HEK293 (cell line): ENCODE measurements at regions not wholly inside any gene's neighbourhood (a gene's known extent, or its start where the extent isn't known, plus 50 kb on each side); places are given as distances from the start of the nearest gene placed in this dataset.
A peak's percentile ranks its signal among the peaks of the same experiment; 100 is the strongest.

Experiments used
- CTCF ChIA-PET: fragments of 350-600 bp; formaldehyde crosslinking; extraction: SDS; loops from one replicate; lab custom pipeline; 2021; ENCODE audit warnings: antibody characterized with exemption; lab: Yijun Ruan, JAX
- POLR2A ChIA-PET: fragments of 300-600 bp; formaldehyde crosslinking; extraction: SDS; loops from one replicate; lab custom pipeline; 2020; ENCODE audit warnings: antibody characterized with exemption, inconsistent platforms; lab: Yijun Ruan, JAX
- H3K27ac ChIP-seq: fragments of 200-500 bp; sonication (Bioruptor generic); 2 replicates; pipeline ENCODE4 v1.5.1; 2014; ENCODE audit warnings: low read depth, low read length, control low read depth, inconsistent platforms; ENCODE audit errors: extremely low read depth
- H3K36me3 ChIP-seq, 2 experiments: fragments of 200-500 bp in 1 of 2; sonication (Bioruptor generic) in 1 of 2; 1 replicate in 1 of 2; 2 replicates in 1 of 2; pipeline ENCODE4 v1.5.1; 2014 to 2017; ENCODE audit warnings: inconsistent platforms in 2 of 2, low read length in 2 of 2; ENCODE audit not compliant: control insufficient read depth in 2 of 2, insufficient read depth in 1 of 2
- H3K4me1 ChIP-seq: fragments of 200-500 bp; sonication (Bioruptor generic); 2 replicates; pipeline ENCODE4 v1.5.1; 2014; ENCODE audit warnings: mild to moderate bottlenecking, low read length, inconsistent platforms; ENCODE audit not compliant: control insufficient read depth, insufficient read depth
- H3K4me3 ChIP-seq: 2 replicates; pipeline ENCODE4 v1.5.1; 2011; ENCODE audit warnings: low read depth, mild to moderate bottlenecking, control low read depth, low read length, moderate library complexity
- H3K9me3 ChIP-seq: fragments of 200-500 bp; sonication (Bioruptor generic); 2 replicates; pipeline ENCODE4 v1.5.1; 2014; ENCODE audit warnings: low read depth, low read length, inconsistent platforms; ENCODE audit not compliant: control insufficient read depth, insufficient read depth
- BCL11B ChIP-seq: fragments of 450-650 bp; formaldehyde crosslinking; IDR thresholded peaks from 2 replicates; pipeline ENCODE4 v1.5.1; 2016; ENCODE audit warnings: low read depth, missing biosample characterization, missing genetic modification characterization
- IKZF3 ChIP-seq: fragments of 450-650 bp; IDR thresholded peaks from 2 replicates; pipeline ENCODE4 v1.5.0; 2018; ENCODE audit warnings: missing biosample characterization, mild to moderate bottlenecking, missing genetic modification characterization, moderate library complexity
- KLF10 ChIP-seq: fragments of 450-650 bp; IDR thresholded peaks from 2 replicates; pipeline ENCODE4 v1.5.1; 2018; ENCODE audit warnings: missing biosample characterization, mild to moderate bottlenecking, missing genetic modification characterization
- KLF16 ChIP-seq: fragments of 450-650 bp; formaldehyde crosslinking; IDR thresholded peaks from 2 replicates; pipeline ENCODE4 v1.5.1; 2017; ENCODE audit warnings: missing biosample characterization, missing genetic modification characterization
- ZFP3 ChIP-seq: fragments of 450-650 bp; formaldehyde crosslinking; IDR thresholded peaks from 2 replicates; pipeline ENCODE4 v1.5.1; 2016; ENCODE audit warnings: low read depth, missing biosample characterization, missing genetic modification characterization
- ZFP41 ChIP-seq: fragments of 450-650 bp; formaldehyde crosslinking; IDR thresholded peaks from 2 replicates; pipeline ENCODE4 v1.5.1; 2016; ENCODE audit warnings: missing biosample characterization, missing genetic modification characterization, borderline replicate concordance
- ZNF132 ChIP-seq: fragments of 450-650 bp; formaldehyde crosslinking; IDR thresholded peaks from 2 replicates; pipeline ENCODE4 v1.5.1; 2017; ENCODE audit warnings: missing biosample characterization, missing genetic modification characterization, borderline replicate concordance
- ZNF174 ChIP-seq: fragments of 450-650 bp; formaldehyde crosslinking; IDR thresholded peaks from 2 replicates; pipeline ENCODE4 v1.5.0; 2017; ENCODE audit warnings: missing biosample characterization, mild to moderate bottlenecking, missing genetic modification characterization
- ZNF211 ChIP-seq: fragments of 450-650 bp; formaldehyde crosslinking; IDR thresholded peaks from 2 replicates; pipeline ENCODE4 v1.5.1; 2016; ENCODE audit warnings: low read depth, missing biosample characterization, missing genetic modification characterization
- ZNF214 ChIP-seq: fragments of 450-650 bp; formaldehyde crosslinking; IDR thresholded peaks from 2 replicates; pipeline ENCODE4 v1.5.1; 2017; ENCODE audit warnings: missing biosample characterization, mild to moderate bottlenecking, missing genetic modification characterization, borderline replicate concordance
- ZNF311 ChIP-seq: fragments of 450-650 bp; formaldehyde crosslinking; IDR thresholded peaks from 2 replicates; pipeline ENCODE4 v1.5.1; 2017; ENCODE audit warnings: missing biosample characterization, missing genetic modification characterization, borderline replicate concordance
- ZNF513 ChIP-seq: fragments of 450-650 bp; IDR thresholded peaks from 2 replicates; pipeline ENCODE4 v1.5.1; 2018; ENCODE audit warnings: missing biosample characterization, missing genetic modification characterization
- ZNF600 ChIP-seq: fragments of 450-650 bp; formaldehyde crosslinking; IDR thresholded peaks from 2 replicates; pipeline ENCODE4 v1.5.1; 2016; ENCODE audit warnings: missing biosample characterization, missing genetic modification characterization
- ZNF626 ChIP-seq: fragments of 450-650 bp; sonication (Bioruptor Pico); formaldehyde crosslinking; IDR thresholded peaks from 2 replicates; pipeline ENCODE4 v1.5.1; 2018; ENCODE audit warnings: missing biosample characterization, missing genetic modification characterization, inconsistent platforms
- ZNF692 ChIP-seq: fragments of 450-650 bp; formaldehyde crosslinking; IDR thresholded peaks from 2 replicates; pipeline ENCODE4 v1.5.1; 2016; ENCODE audit warnings: missing biosample characterization, missing genetic modification characterization
- ZNF843 ChIP-seq: fragments of 450-650 bp; formaldehyde crosslinking; IDR thresholded peaks from 2 replicates; pipeline ENCODE4 v1.5.1; 2016; ENCODE audit warnings: missing biosample characterization, missing genetic modification characterization
- ZSCAN23 ChIP-seq: fragments of 450-650 bp; formaldehyde crosslinking; IDR thresholded peaks from 2 replicates; pipeline ENCODE4 v1.5.1; 2016; ENCODE audit warnings: missing biosample characterization, missing genetic modification characterization
- ZSCAN5A ChIP-seq: fragments of 450-650 bp; formaldehyde crosslinking; IDR thresholded peaks from 2 replicates; pipeline ENCODE4 v1.5.1; 2016; ENCODE audit warnings: missing biosample characterization, missing genetic modification characterization
- ZXDB ChIP-seq: fragments of 450-650 bp; formaldehyde crosslinking; IDR thresholded peaks from 2 replicates; pipeline ENCODE4 v1.5.1; 2016; ENCODE audit warnings: missing biosample characterization, missing genetic modification characterization
- TF ChIP-seq, protein P1 (sequence below): fragments of 450-650 bp; formaldehyde crosslinking; IDR thresholded peaks from 2 replicates; pipeline ENCODE4 v1.5.1; 2016; ENCODE audit warnings: missing biosample characterization, missing genetic modification characterization, low read depth
- TF ChIP-seq, protein P2 (sequence below): fragments of 450-650 bp; formaldehyde crosslinking; IDR thresholded peaks from 2 replicates; pipeline ENCODE4 v1.5.1; 2016; ENCODE audit warnings: missing biosample characterization, missing genetic modification characterization
- TF ChIP-seq, protein P3 (sequence below): fragments of 450-650 bp; formaldehyde crosslinking; IDR thresholded peaks from 2 replicates; pipeline ENCODE4 v1.5.1; 2016; ENCODE audit warnings: missing biosample characterization, missing genetic modification characterization
- TF ChIP-seq, protein P4 (sequence below): IDR thresholded peaks from 2 replicates; pipeline ENCODE4 v1.6.1; 2011; ENCODE audit warnings: mild to moderate bottlenecking, low read depth, low read length, borderline replicate concordance
- TF ChIP-seq, protein P5 (sequence below): fragments of 450-650 bp; formaldehyde crosslinking; IDR thresholded peaks from 2 replicates; pipeline ENCODE4 v1.5.1; 2016; ENCODE audit warnings: missing biosample characterization, missing genetic modification characterization

- no peaks in the 10 kb centered on the region for H3K9me3 ChIP-seq
- H3K27ac ChIP-seq, result no peak overlapping the region
- H3K4me1 ChIP-seq, result no peaks in the 10 kb centered on the region
- CTCF ChIA-PET, result interaction anchor here (0.8 kb wide), 1 partner anchor 94 kb away, joined by 3 read pairs; a partner anchor contains a TSS
- POLR2A ChIA-PET, result interaction anchor here (0.8 to 6.3 kb wide), 33 partner anchors 7 to 1680 kb away, joined by 3 to 439 read pairs (median 9); a partner anchor contains a TSS
- no peaks in the 10 kb centered on the region for H3K36me3 ChIP-seq
- H3K4me3 ChIP-seq, result peak overlapping the region; percentile 71
- TF ChIP-seq ZFP41 (no peak), IKZF3 (tag by site-specific recombination) (peak; percentile 97), BCL11B (no peak), ZNF600 (tag by site-specific recombination) (peak; percentile 91), ZNF311 (no peak), ZXDB (no peak), ZNF174 (tag by site-specific recombination) (no peak), ZFP3 (tag by site-specific recombination) (no peak), ZNF214 (tag by site-specific recombination) (no peak), ZSCAN23 (tag by site-specific recombination) (0 out of 2 replicates have a peak, but pooled peaks have one; percentile 30), KLF16 (tag by site-specific recombination) (no peak; the same call in 1 of the 2 replicates), ZNF211 (tag by site-specific recombination) (no peak), ZNF132 (tag by site-specific recombination) (no peak), ZNF843 (tag by site-specific recombination) (no peak), ZSCAN5A (tag by site-specific recombination) (no peak), ZNF513 (tag by site-specific recombination) (0 out of 2 replicates have a peak, but pooled peaks have one; percentile 41), ZNF692 (tag by site-specific recombination) (no peak), ZNF626 (tag by site-specific recombination) (no peak), KLF10 (tag by site-specific recombination) (peak; percentile 60; the same call in 1 of the 2 replicates)
- TF ChIP-seq, protein P1, sequence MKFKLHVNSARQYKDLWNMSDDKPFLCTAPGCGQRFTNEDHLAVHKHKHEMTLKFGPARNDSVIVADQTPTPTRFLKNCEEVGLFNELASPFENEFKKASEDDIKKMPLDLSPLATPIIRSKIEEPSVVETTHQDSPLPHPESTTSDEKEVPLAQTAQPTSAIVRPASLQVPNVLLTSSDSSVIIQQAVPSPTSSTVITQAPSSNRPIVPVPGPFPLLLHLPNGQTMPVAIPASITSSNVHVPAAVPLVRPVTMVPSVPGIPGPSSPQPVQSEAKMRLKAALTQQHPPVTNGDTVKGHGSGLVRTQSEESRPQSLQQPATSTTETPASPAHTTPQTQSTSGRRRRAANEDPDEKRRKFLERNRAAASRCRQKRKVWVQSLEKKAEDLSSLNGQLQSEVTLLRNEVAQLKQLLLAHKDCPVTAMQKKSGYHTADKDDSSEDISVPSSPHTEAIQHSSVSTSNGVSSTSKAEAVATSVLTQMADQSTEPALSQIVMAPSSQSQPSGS (tag by site-specific recombination), result peak; percentile 75
- TF ChIP-seq, protein P2, sequence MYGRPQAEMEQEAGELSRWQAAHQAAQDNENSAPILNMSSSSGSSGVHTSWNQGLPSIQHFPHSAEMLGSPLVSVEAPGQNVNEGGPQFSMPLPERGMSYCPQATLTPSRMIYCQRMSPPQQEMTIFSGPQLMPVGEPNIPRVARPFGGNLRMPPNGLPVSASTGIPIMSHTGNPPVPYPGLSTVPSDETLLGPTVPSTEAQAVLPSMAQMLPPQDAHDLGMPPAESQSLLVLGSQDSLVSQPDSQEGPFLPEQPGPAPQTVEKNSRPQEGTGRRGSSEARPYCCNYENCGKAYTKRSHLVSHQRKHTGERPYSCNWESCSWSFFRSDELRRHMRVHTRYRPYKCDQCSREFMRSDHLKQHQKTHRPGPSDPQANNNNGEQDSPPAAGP (tag by site-specific recombination), result no peak
- TF ChIP-seq, protein P3, sequence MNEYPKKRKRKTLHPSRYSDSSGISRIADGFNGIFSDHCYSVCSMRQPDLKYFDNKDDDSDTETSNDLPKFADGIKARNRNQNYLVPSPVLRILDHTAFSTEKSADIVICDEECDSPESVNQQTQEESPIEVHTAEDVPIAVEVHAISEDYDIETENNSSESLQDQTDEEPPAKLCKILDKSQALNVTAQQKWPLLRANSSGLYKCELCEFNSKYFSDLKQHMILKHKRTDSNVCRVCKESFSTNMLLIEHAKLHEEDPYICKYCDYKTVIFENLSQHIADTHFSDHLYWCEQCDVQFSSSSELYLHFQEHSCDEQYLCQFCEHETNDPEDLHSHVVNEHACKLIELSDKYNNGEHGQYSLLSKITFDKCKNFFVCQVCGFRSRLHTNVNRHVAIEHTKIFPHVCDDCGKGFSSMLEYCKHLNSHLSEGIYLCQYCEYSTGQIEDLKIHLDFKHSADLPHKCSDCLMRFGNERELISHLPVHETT, result 0 out of 2 replicates have a peak, but pooled peaks have one; percentile 43
- TF ChIP-seq, protein P4, sequence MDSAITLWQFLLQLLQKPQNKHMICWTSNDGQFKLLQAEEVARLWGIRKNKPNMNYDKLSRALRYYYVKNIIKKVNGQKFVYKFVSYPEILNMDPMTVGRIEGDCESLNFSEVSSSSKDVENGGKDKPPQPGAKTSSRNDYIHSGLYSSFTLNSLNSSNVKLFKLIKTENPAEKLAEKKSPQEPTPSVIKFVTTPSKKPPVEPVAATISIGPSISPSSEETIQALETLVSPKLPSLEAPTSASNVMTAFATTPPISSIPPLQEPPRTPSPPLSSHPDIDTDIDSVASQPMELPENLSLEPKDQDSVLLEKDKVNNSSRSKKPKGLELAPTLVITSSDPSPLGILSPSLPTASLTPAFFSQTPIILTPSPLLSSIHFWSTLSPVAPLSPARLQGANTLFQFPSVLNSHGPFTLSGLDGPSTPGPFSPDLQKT, result no peak
- TF ChIP-seq, protein P5, sequence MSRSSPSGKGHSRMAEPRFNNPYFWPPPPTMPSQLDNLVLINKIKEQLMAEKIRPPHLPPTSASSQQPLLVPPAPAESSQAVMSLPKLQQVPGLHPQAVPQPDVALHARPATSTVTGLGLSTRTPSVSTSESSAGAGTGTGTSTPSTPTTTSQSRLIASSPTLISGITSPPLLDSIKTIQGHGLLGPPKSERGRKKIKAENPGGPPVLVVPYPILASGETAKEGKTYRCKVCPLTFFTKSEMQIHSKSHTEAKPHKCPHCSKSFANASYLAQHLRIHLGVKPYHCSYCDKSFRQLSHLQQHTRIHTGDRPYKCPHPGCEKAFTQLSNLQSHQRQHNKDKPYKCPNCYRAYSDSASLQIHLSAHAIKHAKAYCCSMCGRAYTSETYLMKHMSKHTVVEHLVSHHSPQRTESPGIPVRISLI (tag by site-specific recombination), result no peak
Measured at GRCh38 chr6:26157251-26158075, 70.2 kb downstream of the HFE start.
